Astrocyte (in vitro differentiated cells and primary cell): ENCODE measurements at regions not wholly inside any gene's neighbourhood (a gene's known extent, or its start where the extent isn't known, plus 50 kb on each side); places are given as distances from the start of the nearest gene placed in this dataset.

Experiments used
- DNase-seq: peaks from one replicate; pipeline ENCODE4 v3.0.0-alpha.2; 2010; ENCODE audit warnings: low read depth
- FAIRE-seq: peaks from 2 replicates; lab custom pipeline; 2011; peaks lifted over from hg19 to GRCh38; lab: Jason Lieb, UNC
- H2AFZ ChIP-seq: 2 replicates; pipeline ENCODE4 v1.6.0; 2012; ENCODE audit warnings: low read depth, low read length, inconsistent platforms
- H3K27ac ChIP-seq: 2 replicates; pipeline ENCODE4 v1.5.1; 2011; ENCODE audit warnings: low read depth, low read length, inconsistent platforms
- H3K27me3 ChIP-seq: 2 replicates; pipeline ENCODE4 v1.6.0; 2011; ENCODE audit warnings: low read length, inconsistent platforms; ENCODE audit not compliant: insufficient read depth
- H3K36me3 ChIP-seq: 2 replicates; pipeline ENCODE4 v1.5.1; 2011; ENCODE audit warnings: low read length, inconsistent platforms; ENCODE audit not compliant: insufficient read depth
- H3K4me1 ChIP-seq: 2 replicates; pipeline ENCODE4 v1.5.1; 2011; ENCODE audit warnings: low read length, inconsistent platforms; ENCODE audit not compliant: insufficient read depth
- H3K4me2 ChIP-seq: 2 replicates; pipeline ENCODE4 v1.6.0; 2012; ENCODE audit warnings: low read length, inconsistent platforms
- H3K4me3 ChIP-seq: 2 replicates; pipeline ENCODE4 v1.5.1; 2011; ENCODE audit warnings: low read depth, mild to moderate bottlenecking, low read length, inconsistent platforms; ENCODE audit not compliant: insufficient read depth
- H3K79me2 ChIP-seq: 2 replicates; pipeline ENCODE4 v1.6.0; 2012; ENCODE audit warnings: mild to moderate bottlenecking, low read length, inconsistent platforms; ENCODE audit not compliant: insufficient read depth
- H3K9ac ChIP-seq: 2 replicates; pipeline ENCODE4 v1.6.0; 2012; ENCODE audit warnings: mild to moderate bottlenecking, low read length, inconsistent platforms
- H3K9me3 ChIP-seq: 2 replicates; pipeline ENCODE4 v1.5.1; 2012; ENCODE audit warnings: low read depth, mild to moderate bottlenecking, low read length, inconsistent platforms; ENCODE audit not compliant: insufficient read depth
- H4K20me1 ChIP-seq: 2 replicates; pipeline ENCODE4 v1.6.0; 2012; ENCODE audit warnings: low read length, inconsistent platforms; ENCODE audit not compliant: insufficient read depth
- H3K27ac Mint-ChIP-seq: one replicate; pipeline ENCODE4 v1.8.0; 2021; ENCODE audit warnings: mild to moderate bottlenecking, mixed read lengths; ENCODE audit not compliant: unreplicated experiment
- H3K27me3 Mint-ChIP-seq: one replicate; pipeline ENCODE4 v1.8.0; 2021; ENCODE audit warnings: low read depth, mixed read lengths; ENCODE audit not compliant: unreplicated experiment
- H3K36me3 Mint-ChIP-seq: one replicate; pipeline ENCODE4 v1.8.0; 2021; ENCODE audit warnings: low read depth, mixed read lengths; ENCODE audit not compliant: unreplicated experiment
- H3K4me1 Mint-ChIP-seq: one replicate; pipeline ENCODE4 v1.8.0; 2021; ENCODE audit warnings: low read depth, mixed read lengths; ENCODE audit not compliant: unreplicated experiment
- H3K4me3 Mint-ChIP-seq: one replicate; pipeline ENCODE4 v1.8.0; 2021; ENCODE audit warnings: mild to moderate bottlenecking, moderate library complexity, mixed read lengths; ENCODE audit not compliant: unreplicated experiment
- H3K9me3 Mint-ChIP-seq: one replicate; pipeline ENCODE4 v1.8.0; 2021; ENCODE audit warnings: mild to moderate bottlenecking, mixed read lengths; ENCODE audit not compliant: unreplicated experiment
- EZH2 ChIP-seq: IDR thresholded peaks from 2 replicates; pipeline ENCODE4 v1.6.1; 2012; ENCODE audit warnings: mild to moderate bottlenecking, low read length, inconsistent platforms; ENCODE audit not compliant: insufficient read depth
- TF ChIP-seq, protein P1 (sequence below): IDR thresholded peaks from 2 replicates; pipeline ENCODE4 v1.5.1; 2011; ENCODE audit warnings: low read depth, mild to moderate bottlenecking, inconsistent platforms, low read length, moderate library complexity; ENCODE audit not compliant: insufficient read depth

DNA sequence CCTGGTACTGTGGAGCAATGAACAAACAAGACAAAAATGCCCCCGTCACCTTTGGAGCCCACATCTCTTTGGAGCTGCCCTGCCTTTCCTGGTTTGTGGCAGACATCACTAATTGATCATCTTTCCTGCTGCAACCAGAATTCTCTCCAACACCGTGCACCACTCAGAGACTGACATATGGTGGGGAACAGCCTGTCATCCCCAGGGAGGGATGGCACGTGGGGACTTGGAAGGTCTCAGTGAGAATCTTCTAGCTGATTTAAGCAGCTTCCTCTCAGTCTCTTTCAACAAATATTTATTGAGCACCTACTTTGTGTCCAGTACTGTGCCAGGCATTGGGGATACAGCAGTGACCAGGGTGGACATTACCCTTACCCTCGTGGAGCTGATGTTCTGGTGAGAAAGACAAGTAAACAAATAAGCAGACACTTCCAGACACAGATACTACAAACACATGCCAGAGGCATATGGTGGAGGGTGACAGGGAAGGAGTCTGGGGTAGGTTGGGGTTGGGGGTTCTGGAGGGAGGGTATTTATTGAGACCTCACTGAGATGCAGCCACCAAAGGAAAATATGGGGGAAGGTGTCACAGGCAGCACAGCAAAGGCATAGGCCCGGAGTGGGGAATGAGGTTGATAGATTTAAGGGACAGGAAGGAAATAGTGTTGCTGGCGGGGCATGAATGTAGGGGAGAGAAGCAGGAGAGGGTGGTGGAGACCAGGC lies 82.3 kb downstream of the CEBPB start:
- no peak overlapping the region for H3K4me3 ChIP-seq
- H3K36me3 ChIP-seq: no peaks in the 10 kb centered on the region
- TF ChIP-seq, protein P1, sequence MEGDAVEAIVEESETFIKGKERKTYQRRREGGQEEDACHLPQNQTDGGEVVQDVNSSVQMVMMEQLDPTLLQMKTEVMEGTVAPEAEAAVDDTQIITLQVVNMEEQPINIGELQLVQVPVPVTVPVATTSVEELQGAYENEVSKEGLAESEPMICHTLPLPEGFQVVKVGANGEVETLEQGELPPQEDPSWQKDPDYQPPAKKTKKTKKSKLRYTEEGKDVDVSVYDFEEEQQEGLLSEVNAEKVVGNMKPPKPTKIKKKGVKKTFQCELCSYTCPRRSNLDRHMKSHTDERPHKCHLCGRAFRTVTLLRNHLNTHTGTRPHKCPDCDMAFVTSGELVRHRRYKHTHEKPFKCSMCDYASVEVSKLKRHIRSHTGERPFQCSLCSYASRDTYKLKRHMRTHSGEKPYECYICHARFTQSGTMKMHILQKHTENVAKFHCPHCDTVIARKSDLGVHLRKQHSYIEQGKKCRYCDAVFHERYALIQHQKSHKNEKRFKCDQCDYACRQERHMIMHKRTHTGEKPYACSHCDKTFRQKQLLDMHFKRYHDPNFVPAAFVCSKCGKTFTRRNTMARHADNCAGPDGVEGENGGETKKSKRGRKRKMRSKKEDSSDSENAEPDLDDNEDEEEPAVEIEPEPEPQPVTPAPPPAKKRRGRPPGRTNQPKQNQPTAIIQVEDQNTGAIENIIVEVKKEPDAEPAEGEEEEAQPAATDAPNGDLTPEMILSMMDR: no peak
- no peak for TF ChIP-seq EZH2
- no peaks in the 10 kb centered on the region for H3K9me3 ChIP-seq
- no peak for DNase-seq
- no peak overlapping the region for H2AFZ ChIP-seq
- H3K27me3 Mint-ChIP-seq: peaks cover 52% of the 10 kb centered on the region
- H3K4me1 Mint-ChIP-seq: no peaks in the 10 kb centered on the region
- H3K79me2 ChIP-seq: no peaks in the 10 kb centered on the region
- no peak overlapping the region for H3K27ac Mint-ChIP-seq
- FAIRE-seq: no peak
- H3K9ac ChIP-seq: no peak overlapping the region
- no peak overlapping the region for H3K4me3 Mint-ChIP-seq
- no peaks in the 10 kb centered on the region for H3K36me3 Mint-ChIP-seq
- H3K9me3 Mint-ChIP-seq: no peaks in the 10 kb centered on the region
- no peak overlapping the region for H3K27ac ChIP-seq
- no peak overlapping the region for H3K4me2 ChIP-seq
- no peaks in the 10 kb centered on the region for H4K20me1 ChIP-seq
- H3K4me1 ChIP-seq: no peaks in the 10 kb centered on the region
- peaks cover 3% of the 10 kb centered on the region for H3K27me3 ChIP-seq

DNA sequence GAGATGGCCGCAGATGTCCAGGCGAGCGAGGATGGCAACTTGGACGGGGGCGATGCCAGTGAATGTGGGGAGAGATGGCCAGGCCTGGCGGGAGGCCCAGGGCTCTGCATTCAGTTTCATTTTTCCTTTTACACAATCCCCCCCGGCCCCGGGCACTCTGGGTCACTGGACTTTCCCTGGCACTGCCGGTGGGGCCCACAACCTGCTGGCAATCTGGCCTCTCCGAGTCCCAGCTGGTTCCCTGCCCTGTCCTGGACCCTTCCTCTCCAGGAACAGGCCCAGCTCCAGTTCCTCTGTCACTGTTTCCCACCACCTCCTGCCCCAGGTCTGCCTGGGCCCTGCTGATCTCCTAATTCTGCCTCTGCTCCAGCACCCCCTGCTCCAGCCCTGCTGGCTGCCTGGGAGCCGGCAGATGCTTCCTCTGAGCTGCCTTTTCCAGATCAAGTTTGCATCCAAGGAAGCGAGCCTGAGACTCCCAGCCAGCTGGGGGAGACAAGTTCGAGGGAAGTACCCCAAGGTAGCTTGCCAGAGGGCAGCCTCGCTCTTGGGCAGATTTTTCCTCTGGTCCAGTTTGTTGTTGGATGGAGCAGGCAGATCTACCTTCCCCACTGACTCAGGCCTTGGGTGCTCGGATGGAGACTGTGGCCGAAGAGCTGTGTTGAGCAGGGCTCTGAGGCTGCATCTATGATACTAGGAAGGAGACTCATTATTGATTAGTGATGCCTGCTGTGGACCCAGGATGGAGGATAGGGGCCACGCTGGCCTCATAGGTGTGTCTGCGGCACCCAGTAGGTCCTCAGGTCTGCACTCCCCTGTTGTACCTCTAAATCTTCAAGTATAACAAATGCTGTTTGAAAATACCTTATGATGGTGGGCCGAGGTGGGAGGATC lies 83.2 kb downstream of the CEBPB start:
- H3K9me3 Mint-ChIP-seq: no peaks in the 10 kb centered on the region
- Histone ChIP-seq H3K9ac (no peak overlapping the region), H3K27ac (no peak overlapping the region), H3K4me1 (no peaks in the 10 kb centered on the region), H3K36me3 (no peaks in the 10 kb centered on the region), H3K4me3 (no peak overlapping the region), H3K79me2 (no peaks in the 10 kb centered on the region), H3K27me3 (peaks cover 3% of the 10 kb centered on the region), H2AFZ (no peak overlapping the region), H3K4me2 (no peak overlapping the region), H4K20me1 (no peaks in the 10 kb centered on the region), H3K9me3 (no peaks in the 10 kb centered on the region)
- DNase-seq: no peak
- FAIRE-seq: no peak
- H3K27me3 Mint-ChIP-seq: peaks cover 57% of the 10 kb centered on the region
- no peaks in the 10 kb centered on the region for H3K36me3 Mint-ChIP-seq
- no peak overlapping the region for H3K4me3 Mint-ChIP-seq
- H3K27ac Mint-ChIP-seq: no peak overlapping the region
- peaks cover 4% of the 10 kb centered on the region for H3K4me1 Mint-ChIP-seq
- TF ChIP-seq EZH2: no peak
- TF ChIP-seq, protein P1: no peak
